ENCODE measurements at regions not wholly inside any gene's neighbourhood (a gene's known extent, or its start where the extent isn't known, plus 50 kb on each side); places are given as distances from the start of the nearest gene placed in this dataset.

GRCh38 chrX:125709532-125709931, 389.9 kb downstream of the TEX13C start:
- H3K27me3 ChIP-seq (ENCODE audit: insufficient read depth, low read depth): no peaks in the 10 kb centered on the region
- no peaks in the 10 kb centered on the region for H3K4me1 ChIP-seq (ENCODE audit: low read depth, poor library complexity, severe bottlenecking)
- H3K79me2 ChIP-seq (ENCODE audit: insufficient read depth, low read depth): no peaks in the 10 kb centered on the region
- TF ChIP-seq CTCF (conservative IDR thresholded peaks at IDR 0.05; ENCODE audit: low read depth, low read length): no peak
- H4K20me1 ChIP-seq (ENCODE audit: insufficient read depth): no peaks in the 10 kb centered on the region
- no peak overlapping the region for H3K27ac ChIP-seq
- no peak overlapping the region for H3K4me2 ChIP-seq
- H3K4me3 ChIP-seq (IDR thresholded peaks at IDR 0.05; ENCODE audit: insufficient read depth, low read depth, low read length): no peak overlapping the region
- H2AFZ ChIP-seq (ENCODE audit: low read depth): no peak overlapping the region
- H3K36me3 ChIP-seq (ENCODE audit: insufficient read depth): no peaks in the 10 kb centered on the region
- H3K9ac ChIP-seq: no peak overlapping the region

GRCh38 chrX:125710403-125711062, 390.9 kb downstream of the TEX13C start:
- Histone ChIP-seq H2AFZ (ENCODE audit: low read depth) (no peak overlapping the region), H3K4me1 (ENCODE audit: low read depth, poor library complexity, severe bottlenecking) (no peaks in the 10 kb centered on the region), H3K4me3 (IDR thresholded peaks at IDR 0.05; ENCODE audit: insufficient read depth, low read depth, low read length) (no peak overlapping the region), H3K9ac (no peak overlapping the region), H3K79me2 (ENCODE audit: insufficient read depth, low read depth) (no peaks in the 10 kb centered on the region), H3K36me3 (ENCODE audit: insufficient read depth) (no peaks in the 10 kb centered on the region), H3K27me3 (ENCODE audit: insufficient read depth, low read depth) (no peaks in the 10 kb centered on the region), H4K20me1 (ENCODE audit: insufficient read depth) (no peaks in the 10 kb centered on the region), H3K27ac (no peak overlapping the region), H3K4me2 (no peak overlapping the region)
- TF ChIP-seq CTCF (conservative IDR thresholded peaks at IDR 0.05; ENCODE audit: low read depth, low read length): no peak

GRCh38 chrX:125711103-125711502, 391.4 kb downstream of the TEX13C start:
- Histone ChIP-seq H4K20me1 (ENCODE audit: insufficient read depth) (no peaks in the 10 kb centered on the region), H3K9ac (no peak overlapping the region), H3K79me2 (ENCODE audit: insufficient read depth, low read depth) (no peaks in the 10 kb centered on the region), H3K4me3 (IDR thresholded peaks at IDR 0.05; ENCODE audit: insufficient read depth, low read depth, low read length) (no peak overlapping the region), H3K27me3 (ENCODE audit: insufficient read depth, low read depth) (no peaks in the 10 kb centered on the region), H3K27ac (no peak overlapping the region), H3K4me2 (no peak overlapping the region), H2AFZ (ENCODE audit: low read depth) (no peak overlapping the region), H3K4me1 (ENCODE audit: low read depth, poor library complexity, severe bottlenecking) (no peaks in the 10 kb centered on the region), H3K36me3 (ENCODE audit: insufficient read depth) (no peaks in the 10 kb centered on the region)
- no peak for TF ChIP-seq CTCF (conservative IDR thresholded peaks at IDR 0.05; ENCODE audit: low read depth, low read length)

GRCh38 chrX:125713633-125714032, 394.0 kb downstream of the TEX13C start:
- TF ChIP-seq CTCF (conservative IDR thresholded peaks at IDR 0.05; ENCODE audit: low read depth, low read length): no peak
- Histone ChIP-seq H3K27me3 (ENCODE audit: insufficient read depth, low read depth) (no peaks in the 10 kb centered on the region), H3K4me2 (no peak overlapping the region), H3K79me2 (ENCODE audit: insufficient read depth, low read depth) (no peaks in the 10 kb centered on the region), H4K20me1 (ENCODE audit: insufficient read depth) (no peaks in the 10 kb centered on the region), H3K27ac (no peak overlapping the region), H3K36me3 (ENCODE audit: insufficient read depth) (no peaks in the 10 kb centered on the region), H3K4me3 (IDR thresholded peaks at IDR 0.05; ENCODE audit: insufficient read depth, low read depth, low read length) (no peak overlapping the region), H2AFZ (ENCODE audit: low read depth) (no peak overlapping the region), H3K9ac (no peak overlapping the region), H3K4me1 (ENCODE audit: low read depth, poor library complexity, severe bottlenecking) (no peaks in the 10 kb centered on the region)
